GM18526 (cell line): ENCODE measurements at regions not wholly inside any gene's neighbourhood (a gene's known extent, or its start where the extent isn't known, plus 50 kb on each side); places are given as distances from the start of the nearest gene placed in this dataset.

Experiments used
- POLR2A ChIP-seq: IDR thresholded peaks from 3 replicates; pipeline ENCODE4 v1.6.1; 2011; ENCODE audit not compliant: insufficient read length; ENCODE audit errors: extremely low read depth

GRCh38 chr17:20926532-20926931 is 116.3 kb downstream of the USP22 start:
- TF ChIP-seq POLR2A = no peak

GRCh38 chr17:20927308-20927977 is 115.4 kb downstream of the USP22 start:
- no peak for TF ChIP-seq POLR2A

- TF ChIP-seq POLR2A = no peak
These were observed 113.5 kb downstream of the USP22 start for GRCh38 chr17:20929334-20929733.

- no peak for TF ChIP-seq POLR2A
These were observed 112.6 kb downstream of the USP22 start for GRCh38 chr17:20930081-20930760.

- TF ChIP-seq POLR2A = no peak
These were observed 108.5 kb downstream of the USP22 start for GRCh38 chr17:20934288-20934687.

- TF ChIP-seq POLR2A = no peak
These were observed 107.1 kb downstream of the USP22 start for GRCh38 chr17:20935740-20936139.

GRCh38 chr17:20938244-20938643 is 104.6 kb downstream of the USP22 start:
- TF ChIP-seq POLR2A = no peak

- no peak for TF ChIP-seq POLR2A
These were observed 103.7 kb downstream of the USP22 start for GRCh38 chr17:20938988-20939615.

GRCh38 chr17:20941872-20942271 is 100.9 kb downstream of the USP22 start:
- TF ChIP-seq POLR2A = no peak

GRCh38 chr17:20944014-20944865 is 98.6 kb downstream of the USP22 start:
- TF ChIP-seq POLR2A = no peak

- no peak for TF ChIP-seq POLR2A
These were observed 93.6 kb downstream of the USP22 start for GRCh38 chr17:20948984-20949777.
